HG03457 (cell line): ENCODE measurements at regions not wholly inside any gene's neighbourhood (a gene's known extent, or its start where the extent isn't known, plus 50 kb on each side); places are given as distances from the start of the nearest gene placed in this dataset.
A peak's percentile ranks its signal among the peaks of the same experiment; 100 is the strongest.

Experiments
- ATAC-seq: cut with Tn5 transposase; IDR thresholded peaks from one replicate; pipeline ENCODE4 v1.9.1; 2021; ENCODE audit warnings: moderate number of reproducible peaks; ENCODE audit not compliant: unreplicated experiment

GRCh38 chr7:132072873-132073272, 503.4 kb downstream of the PLXNA4 start:
- no peak for ATAC-seq

GRCh38 chr7:132072165-132072564, 504.1 kb downstream of the PLXNA4 start:
- ATAC-seq = no peak

GRCh38 chr7:132069306-132069705, 507.0 kb downstream of the PLXNA4 start:
- no peak for ATAC-seq

GRCh38 chr7:132066761-132067171, 509.5 kb downstream of the PLXNA4 start:
- no peak for ATAC-seq

GRCh38 chr7:132065989-132066603, 509.7 kb upstream of the PODXL start:
- ATAC-seq = no peak

GRCh38 chr7:132065193-132065988, 509.0 kb upstream of the PODXL start:
- no peak for ATAC-seq

GRCh38 chr7:132063800-132064199, 507.4 kb upstream of the PODXL start:
- no peak for ATAC-seq

- ATAC-seq = no peak
Measured at GRCh38 chr7:132061937-132062336, 505.5 kb upstream of the PODXL start.

- peak; percentile 59 for ATAC-seq
Measured at GRCh38 chr7:132059141-132059540, 502.7 kb upstream of the PODXL start.

- no peak for ATAC-seq
Measured at GRCh38 chr7:132055336-132056120, 499.1 kb upstream of the PODXL start.

GRCh38 chr7:132053871-132054270, 497.4 kb upstream of the PODXL start:
- ATAC-seq = no peak

- no peak for ATAC-seq
Measured at GRCh38 chr7:132051311-132051710, 494.9 kb upstream of the PODXL start.

GRCh38 chr7:132049462-132050304, 493.3 kb upstream of the PODXL start:
- no peak for ATAC-seq

GRCh38 chr7:132045481-132045980, 489.1 kb upstream of the PODXL start:
- ATAC-seq = no peak

GRCh38 chr7:132045002-132045401, 488.6 kb upstream of the PODXL start:
- ATAC-seq = no peak

- ATAC-seq = no peak
Measured at GRCh38 chr7:132044247-132044646, 487.8 kb upstream of the PODXL start.

- ATAC-seq = no peak
Measured at GRCh38 chr7:132041108-132041507, 484.7 kb upstream of the PODXL start.

- ATAC-seq = no peak
Measured at GRCh38 chr7:132035517-132036362, 479.3 kb upstream of the PODXL start.

GRCh38 chr7:132034748-132035416, 478.5 kb upstream of the PODXL start:
- ATAC-seq = no peak
